ENCODE measurements at regions not wholly inside any gene's neighbourhood (a gene's known extent, or its start where the extent isn't known, plus 50 kb on each side); places are given as distances from the start of the nearest gene placed in this dataset.

DNA sequence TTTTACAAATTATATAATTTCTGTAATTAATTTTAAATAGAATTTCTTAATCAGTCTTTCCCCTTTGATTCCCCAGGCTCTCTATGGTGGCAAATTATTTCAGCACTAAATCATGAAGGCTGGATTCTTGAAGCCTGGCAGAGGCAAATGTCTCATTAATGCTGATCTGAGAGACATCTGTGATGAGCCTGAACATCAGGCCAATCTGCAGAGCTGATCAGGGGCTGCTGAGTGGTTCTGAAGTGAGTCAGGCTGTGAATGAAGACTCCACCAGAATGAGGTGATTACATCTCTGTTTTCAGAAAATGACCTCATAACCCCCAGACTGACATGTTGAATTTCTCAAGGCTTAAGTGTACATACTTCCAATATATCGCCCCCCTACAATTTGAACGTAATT lies 124.2 kb upstream of the MIS18BP1 start:
- TF ChIP-seq, protein P1, sequence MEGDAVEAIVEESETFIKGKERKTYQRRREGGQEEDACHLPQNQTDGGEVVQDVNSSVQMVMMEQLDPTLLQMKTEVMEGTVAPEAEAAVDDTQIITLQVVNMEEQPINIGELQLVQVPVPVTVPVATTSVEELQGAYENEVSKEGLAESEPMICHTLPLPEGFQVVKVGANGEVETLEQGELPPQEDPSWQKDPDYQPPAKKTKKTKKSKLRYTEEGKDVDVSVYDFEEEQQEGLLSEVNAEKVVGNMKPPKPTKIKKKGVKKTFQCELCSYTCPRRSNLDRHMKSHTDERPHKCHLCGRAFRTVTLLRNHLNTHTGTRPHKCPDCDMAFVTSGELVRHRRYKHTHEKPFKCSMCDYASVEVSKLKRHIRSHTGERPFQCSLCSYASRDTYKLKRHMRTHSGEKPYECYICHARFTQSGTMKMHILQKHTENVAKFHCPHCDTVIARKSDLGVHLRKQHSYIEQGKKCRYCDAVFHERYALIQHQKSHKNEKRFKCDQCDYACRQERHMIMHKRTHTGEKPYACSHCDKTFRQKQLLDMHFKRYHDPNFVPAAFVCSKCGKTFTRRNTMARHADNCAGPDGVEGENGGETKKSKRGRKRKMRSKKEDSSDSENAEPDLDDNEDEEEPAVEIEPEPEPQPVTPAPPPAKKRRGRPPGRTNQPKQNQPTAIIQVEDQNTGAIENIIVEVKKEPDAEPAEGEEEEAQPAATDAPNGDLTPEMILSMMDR (conservative IDR thresholded peaks at IDR 0.05; ENCODE audit: low read depth in 2 of 2), result no peak
- TF ChIP-seq, protein P2, sequence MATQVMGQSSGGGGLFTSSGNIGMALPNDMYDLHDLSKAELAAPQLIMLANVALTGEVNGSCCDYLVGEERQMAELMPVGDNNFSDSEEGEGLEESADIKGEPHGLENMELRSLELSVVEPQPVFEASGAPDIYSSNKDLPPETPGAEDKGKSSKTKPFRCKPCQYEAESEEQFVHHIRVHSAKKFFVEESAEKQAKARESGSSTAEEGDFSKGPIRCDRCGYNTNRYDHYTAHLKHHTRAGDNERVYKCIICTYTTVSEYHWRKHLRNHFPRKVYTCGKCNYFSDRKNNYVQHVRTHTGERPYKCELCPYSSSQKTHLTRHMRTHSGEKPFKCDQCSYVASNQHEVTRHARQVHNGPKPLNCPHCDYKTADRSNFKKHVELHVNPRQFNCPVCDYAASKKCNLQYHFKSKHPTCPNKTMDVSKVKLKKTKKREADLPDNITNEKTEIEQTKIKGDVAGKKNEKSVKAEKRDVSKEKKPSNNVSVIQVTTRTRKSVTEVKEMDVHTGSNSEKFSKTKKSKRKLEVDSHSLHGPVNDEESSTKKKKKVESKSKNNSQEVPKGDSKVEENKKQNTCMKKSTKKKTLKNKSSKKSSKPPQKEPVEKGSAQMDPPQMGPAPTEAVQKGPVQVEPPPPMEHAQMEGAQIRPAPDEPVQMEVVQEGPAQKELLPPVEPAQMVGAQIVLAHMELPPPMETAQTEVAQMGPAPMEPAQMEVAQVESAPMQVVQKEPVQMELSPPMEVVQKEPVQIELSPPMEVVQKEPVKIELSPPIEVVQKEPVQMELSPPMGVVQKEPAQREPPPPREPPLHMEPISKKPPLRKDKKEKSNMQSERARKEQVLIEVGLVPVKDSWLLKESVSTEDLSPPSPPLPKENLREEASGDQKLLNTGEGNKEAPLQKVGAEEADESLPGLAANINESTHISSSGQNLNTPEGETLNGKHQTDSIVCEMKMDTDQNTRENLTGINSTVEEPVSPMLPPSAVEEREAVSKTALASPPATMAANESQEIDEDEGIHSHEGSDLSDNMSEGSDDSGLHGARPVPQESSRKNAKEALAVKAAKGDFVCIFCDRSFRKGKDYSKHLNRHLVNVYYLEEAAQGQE (IDR thresholded peaks at IDR 0.05; ENCODE audit: unreplicated experiment), result no peak
- TF ChIP-seq EZH2 (IDR thresholded peaks at IDR 0.05; ENCODE audit: low read depth, unreplicated experiment) (no peak), POLR2AphosphoS5 (IDR thresholded peaks at IDR 0.05; ENCODE audit: low read depth) (no peak), EZH2phosphoT487 (IDR thresholded peaks at IDR 0.05; ENCODE audit: unreplicated experiment) (no peak), ZNF331 (CRISPR knock-in tag; IDR thresholded peaks at IDR 0.05; ENCODE audit: low read depth) (no peak), CREB1 (CRISPR knock-in tag; IDR thresholded peaks at IDR 0.05; ENCODE audit: low read depth) (no peak), STAT1 (IDR thresholded peaks at IDR 0.05; ENCODE audit: unreplicated experiment) (no peak), JUNB (IDR thresholded peaks at IDR 0.05; ENCODE audit: unreplicated experiment) (no peak), ZNF114 (CRISPR knock-in tag; IDR thresholded peaks at IDR 0.05) (no peak)
- TF ChIP-seq, protein P3, sequence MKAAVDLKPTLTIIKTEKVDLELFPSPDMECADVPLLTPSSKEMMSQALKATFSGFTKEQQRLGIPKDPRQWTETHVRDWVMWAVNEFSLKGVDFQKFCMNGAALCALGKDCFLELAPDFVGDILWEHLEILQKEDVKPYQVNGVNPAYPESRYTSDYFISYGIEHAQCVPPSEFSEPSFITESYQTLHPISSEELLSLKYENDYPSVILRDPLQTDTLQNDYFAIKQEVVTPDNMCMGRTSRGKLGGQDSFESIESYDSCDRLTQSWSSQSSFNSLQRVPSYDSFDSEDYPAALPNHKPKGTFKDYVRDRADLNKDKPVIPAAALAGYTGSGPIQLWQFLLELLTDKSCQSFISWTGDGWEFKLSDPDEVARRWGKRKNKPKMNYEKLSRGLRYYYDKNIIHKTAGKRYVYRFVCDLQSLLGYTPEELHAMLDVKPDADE (IDR thresholded peaks at IDR 0.05), result no peak
- TF ChIP-seq, protein P4, sequence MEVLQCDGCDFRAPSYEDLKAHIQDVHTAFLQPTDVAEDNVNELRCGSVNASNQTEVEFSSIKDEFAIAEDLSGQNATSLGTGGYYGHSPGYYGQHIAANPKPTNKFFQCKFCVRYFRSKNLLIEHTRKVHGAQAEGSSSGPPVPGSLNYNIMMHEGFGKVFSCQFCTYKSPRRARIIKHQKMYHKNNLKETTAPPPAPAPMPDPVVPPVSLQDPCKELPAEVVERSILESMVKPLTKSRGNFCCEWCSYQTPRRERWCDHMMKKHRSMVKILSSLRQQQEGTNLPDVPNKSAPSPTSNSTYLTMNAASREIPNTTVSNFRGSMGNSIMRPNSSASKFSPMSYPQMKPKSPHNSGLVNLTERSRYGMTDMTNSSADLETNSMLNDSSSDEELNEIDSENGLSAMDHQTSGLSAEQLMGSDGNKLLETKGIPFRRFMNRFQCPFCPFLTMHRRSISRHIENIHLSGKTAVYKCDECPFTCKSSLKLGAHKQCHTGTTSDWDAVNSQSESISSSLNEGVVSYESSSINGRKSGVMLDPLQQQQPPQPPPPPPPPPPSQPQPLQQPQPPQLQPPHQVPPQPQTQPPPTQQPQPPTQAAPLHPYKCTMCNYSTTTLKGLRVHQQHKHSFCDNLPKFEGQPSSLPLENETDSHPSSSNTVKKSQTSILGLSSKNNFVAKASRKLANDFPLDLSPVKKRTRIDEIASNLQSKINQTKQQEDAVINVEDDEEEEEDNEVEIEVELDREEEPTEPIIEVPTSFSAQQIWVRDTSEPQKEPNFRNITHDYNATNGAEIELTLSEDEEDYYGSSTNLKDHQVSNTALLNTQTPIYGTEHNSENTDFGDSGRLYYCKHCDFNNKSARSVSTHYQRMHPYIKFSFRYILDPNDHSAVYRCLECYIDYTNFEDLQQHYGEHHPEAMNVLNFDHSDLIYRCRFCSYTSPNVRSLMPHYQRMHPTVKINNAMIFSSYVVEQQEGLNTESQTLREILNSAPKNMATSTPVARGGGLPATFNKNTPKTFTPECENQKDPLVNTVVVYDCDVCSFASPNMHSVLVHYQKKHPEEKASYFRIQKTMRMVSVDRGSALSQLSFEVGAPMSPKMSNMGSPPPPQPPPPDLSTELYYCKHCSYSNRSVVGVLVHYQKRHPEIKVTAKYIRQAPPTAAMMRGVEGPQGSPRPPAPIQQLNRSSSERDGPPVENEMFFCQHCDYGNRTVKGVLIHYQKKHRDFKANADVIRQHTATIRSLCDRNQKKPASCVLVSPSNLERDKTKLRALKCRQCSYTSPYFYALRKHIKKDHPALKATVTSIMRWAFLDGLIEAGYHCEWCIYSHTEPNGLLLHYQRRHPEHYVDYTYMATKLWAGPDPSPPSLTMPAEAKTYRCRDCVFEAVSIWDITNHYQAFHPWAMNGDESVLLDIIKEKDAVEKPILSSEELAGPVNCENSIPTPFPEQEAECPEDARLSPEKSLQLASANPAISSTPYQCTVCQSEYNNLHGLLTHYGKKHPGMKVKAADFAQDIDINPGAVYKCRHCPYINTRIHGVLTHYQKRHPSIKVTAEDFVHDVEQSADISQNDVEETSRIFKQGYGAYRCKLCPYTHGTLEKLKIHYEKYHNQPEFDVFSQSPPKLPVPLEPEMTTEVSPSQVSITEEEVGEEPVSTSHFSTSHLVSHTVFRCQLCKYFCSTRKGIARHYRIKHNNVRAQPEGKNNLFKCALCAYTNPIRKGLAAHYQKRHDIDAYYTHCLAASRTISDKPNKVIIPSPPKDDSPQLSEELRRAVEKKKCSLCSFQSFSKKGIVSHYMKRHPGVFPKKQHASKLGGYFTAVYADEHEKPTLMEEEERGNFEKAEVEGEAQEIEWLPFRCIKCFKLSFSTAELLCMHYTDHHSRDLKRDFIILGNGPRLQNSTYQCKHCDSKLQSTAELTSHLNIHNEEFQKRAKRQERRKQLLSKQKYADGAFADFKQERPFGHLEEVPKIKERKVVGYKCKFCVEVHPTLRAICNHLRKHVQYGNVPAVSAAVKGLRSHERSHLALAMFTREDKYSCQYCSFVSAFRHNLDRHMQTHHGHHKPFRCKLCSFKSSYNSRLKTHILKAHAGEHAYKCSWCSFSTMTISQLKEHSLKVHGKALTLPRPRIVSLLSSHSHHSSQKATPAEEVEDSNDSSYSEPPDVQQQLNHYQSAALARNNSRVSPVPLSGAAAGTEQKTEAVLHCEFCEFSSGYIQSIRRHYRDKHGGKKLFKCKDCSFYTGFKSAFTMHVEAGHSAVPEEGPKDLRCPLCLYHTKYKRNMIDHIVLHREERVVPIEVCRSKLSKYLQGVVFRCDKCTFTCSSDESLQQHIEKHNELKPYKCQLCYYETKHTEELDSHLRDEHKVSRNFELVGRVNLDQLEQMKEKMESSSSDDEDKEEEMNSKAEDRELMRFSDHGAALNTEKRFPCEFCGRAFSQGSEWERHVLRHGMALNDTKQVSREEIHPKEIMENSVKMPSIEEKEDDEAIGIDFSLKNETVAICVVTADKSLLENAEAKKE (CRISPR knock-in tag; IDR thresholded peaks at IDR 0.05), result no peak

Measured in GM23338 (cell line).